ENCODE measurements at regions not wholly inside any gene's neighbourhood (a gene's known extent, or its start where the extent isn't known, plus 50 kb on each side); places are given as distances from the start of the nearest gene placed in this dataset.

GRCh38 chr4:129901205-129901604 is 805.3 kb downstream of the C4orf33 start:
- no peak overlapping the region for H3K4me3 ChIP-seq
- no peaks in the 10 kb centered on the region for H3K4me1 ChIP-seq
- DNase-seq (ENCODE audit: low read depth in 1 of 2, low spot score in 1 of 2): no peak
- CTCF ChIA-PET: no interaction called here
- FAIRE-seq: no peak
- no peaks in the 10 kb centered on the region for H3K9me3 ChIP-seq
- TF ChIP-seq MAFK (IDR thresholded peaks at IDR 0.05; ENCODE audit: partially characterized antibody) (no peak), HOXB13 (CRISPR knock-in tag; IDR thresholded peaks at IDR 0.05; ENCODE audit: low read depth) (no peak), HEYL (CRISPR knock-in tag; IDR thresholded peaks at IDR 0.05) (no peak), ZSCAN20 (CRISPR knock-in tag; IDR thresholded peaks at IDR 0.05) (no peak), CBX8 (IDR thresholded peaks at IDR 0.05) (no peak), JUN (IDR thresholded peaks at IDR 0.05) (no peak), HOXB5 (CRISPR knock-in tag; IDR thresholded peaks at IDR 0.05) (no peak), POLR2AphosphoS2 (conservative IDR thresholded peaks at IDR 0.05; ENCODE audit: low read length) (no peak), KDM5A (IDR thresholded peaks at IDR 0.05) (no peak), E2F6 (IDR thresholded peaks at IDR 0.05; ENCODE audit: borderline replicate concordance, low read depth) (no peak), ELK1 (IDR thresholded peaks at IDR 0.05; ENCODE audit: low read depth, low read length) (no peak), HMGXB4 (CRISPR knock-in tag; IDR thresholded peaks at IDR 0.05; ENCODE audit: borderline replicate concordance) (no peak), NFE2L2 (conservative IDR thresholded peaks at IDR 0.05; ENCODE audit: low read length) (no peak), FOSB (CRISPR knock-in tag; IDR thresholded peaks at IDR 0.05) (no peak), BCL3 (IDR thresholded peaks at IDR 0.05) (no peak), RFX5 (IDR thresholded peaks at IDR 0.05) (no peak), SREBF2 (IDR thresholded peaks at IDR 0.05) (no peak), MAZ (IDR thresholded peaks at IDR 0.05; ENCODE audit: borderline replicate concordance, low read depth, low read length) (no peak)
- H3K27ac ChIP-seq: no peak overlapping the region
- WGBS (ENCODE audit: missing lambda C conversion rate): 0% methylated on average over 1 of the region's 1 CpG
- no peak for ATAC-seq
- no peak overlapping the region for H3K4me2 ChIP-seq
- POLR2A ChIA-PET: no interaction called here

GRCh38 chr4:129903861-129904260 is 807.9 kb downstream of the C4orf33 start:
- H3K4me3 ChIP-seq: no peak overlapping the region
- ATAC-seq (no peak), FAIRE-seq (no peak), DNase-seq (ENCODE audit: low read depth in 1 of 2, low spot score in 1 of 2) (no peak)
- CTCF ChIA-PET: no interaction called here
- H3K4me2 ChIP-seq: no peak overlapping the region
- POLR2A ChIA-PET: no interaction called here
- 18% methylated on average over 8 of the region's 8 CpGs for WGBS (ENCODE audit: missing lambda C conversion rate)
- H3K9me3 ChIP-seq: no peaks in the 10 kb centered on the region
- TF ChIP-seq NR3C1 (IDR thresholded peaks at IDR 0.05): no peak
- H3K4me1 ChIP-seq: no peaks in the 10 kb centered on the region
- no peak overlapping the region for H3K27ac ChIP-seq

GRCh38 chr4:129905256-129905655 is 809.3 kb downstream of the C4orf33 start:
- Histone ChIP-seq H3K27ac (no peak overlapping the region), H3K4me2 (no peak overlapping the region), H3K9me3 (no peaks in the 10 kb centered on the region), H3K4me3 (no peak overlapping the region), H3K4me1 (no peaks in the 10 kb centered on the region)
- ATAC-seq: no peak
- no peak for DNase-seq (ENCODE audit: low read depth in 1 of 2, low spot score in 1 of 2)
- no peak for FAIRE-seq
- POLR2A ChIA-PET: no interaction called here
- CTCF ChIA-PET: no interaction called here
- 0% methylated on average over 1 of the region's 1 CpG for WGBS (ENCODE audit: missing lambda C conversion rate)
- TF ChIP-seq ELK1 (IDR thresholded peaks at IDR 0.05; ENCODE audit: low read depth, low read length): no peak
- no peak for TF ChIP-seq NR3C1 (IDR thresholded peaks at IDR 0.05)
- TF ChIP-seq TP53 (CRISPR knock-in tag; IDR thresholded peaks at IDR 0.05): no peak
- no peak for TF ChIP-seq CBX8 (IDR thresholded peaks at IDR 0.05)
- no peak for TF ChIP-seq CEBPB (IDR thresholded peaks at IDR 0.05)
- TF ChIP-seq SMC3 (IDR thresholded peaks at IDR 0.05): no peak
- no peak for TF ChIP-seq CTCF (IDR thresholded peaks at IDR 0.05)
- no peak for TF ChIP-seq PHF8 (IDR thresholded peaks at IDR 0.05; ENCODE audit: borderline replicate concordance, low read depth)
- TF ChIP-seq TFCP2L1 (CRISPR knock-in tag; IDR thresholded peaks at IDR 0.05): no peak
- TF ChIP-seq CHD2 (IDR thresholded peaks at IDR 0.05; ENCODE audit: low read length, partially characterized antibody): no peak
- TF ChIP-seq JUN (IDR thresholded peaks at IDR 0.05): no peak
- no peak for TF ChIP-seq EHMT2 (IDR thresholded peaks at IDR 0.05; ENCODE audit: low read depth)
- TF ChIP-seq NFE2L2 (conservative IDR thresholded peaks at IDR 0.05; ENCODE audit: low read length): no peak
- no peak for TF ChIP-seq BCL3 (IDR thresholded peaks at IDR 0.05)

Data from A549 (cell line).